HG03039 (cell line): ENCODE measurements at regions not wholly inside any gene's neighbourhood (a gene's known extent, or its start where the extent isn't known, plus 50 kb on each side); places are given as distances from the start of the nearest gene placed in this dataset.
"Not testable (repeated sequence)": the region's sequence is repeated elsewhere in the genome, so short reads cannot be mapped to it uniquely, and the experiment has no call there.

ENCODE experiments used
- ATAC-seq: cut with Tn5 transposase; IDR thresholded peaks from one replicate; pipeline ENCODE4 v1.9.1; 2021; ENCODE audit warnings: mild to moderate bottlenecking, moderate library complexity; ENCODE audit not compliant: unreplicated experiment

- no peak for ATAC-seq
Observed at GRCh38 chr3:146781606-146782005, 176.5 kb upstream of the PLSCR5 start.

- no peak for ATAC-seq
Observed at GRCh38 chr3:146781059-146781458, 175.9 kb upstream of the PLSCR5 start.

- no peak for ATAC-seq
Observed at GRCh38 chr3:146780251-146780650, 175.1 kb upstream of the PLSCR5 start.

- ATAC-seq: no peak
Observed at GRCh38 chr3:146777941-146778340, 172.8 kb upstream of the PLSCR5 start.

GRCh38 chr3:146772211-146772743 lies 167.1 kb upstream of the PLSCR5 start:
- ATAC-seq: no peak

DNA sequence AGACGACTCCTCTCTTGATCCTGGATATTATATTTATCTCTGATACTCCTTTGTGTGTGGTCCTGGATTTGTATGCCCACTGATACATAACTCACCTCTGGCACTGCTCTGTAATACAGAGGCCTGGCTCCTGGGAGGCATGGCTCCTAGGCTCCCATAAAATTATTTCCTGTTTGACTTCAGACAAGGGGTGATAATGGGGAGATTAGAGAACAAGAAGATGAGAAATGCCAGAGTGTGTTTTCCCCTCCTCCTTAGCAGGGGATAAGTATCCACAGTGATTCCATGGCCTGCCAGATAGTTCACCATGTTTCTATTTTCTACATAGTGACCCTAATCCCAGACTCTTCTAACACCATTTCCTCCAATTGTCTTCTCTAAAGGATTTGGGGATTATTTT lies 165.7 kb upstream of the PLSCR5 start:
- ATAC-seq: no peak

- no peak for ATAC-seq
Observed at GRCh38 chr3:146770301-146770700, 165.2 kb upstream of the PLSCR5 start.

- ATAC-seq: no peak
Observed at GRCh38 chr3:146757759-146758158, 152.6 kb upstream of the PLSCR5 start.

DNA sequence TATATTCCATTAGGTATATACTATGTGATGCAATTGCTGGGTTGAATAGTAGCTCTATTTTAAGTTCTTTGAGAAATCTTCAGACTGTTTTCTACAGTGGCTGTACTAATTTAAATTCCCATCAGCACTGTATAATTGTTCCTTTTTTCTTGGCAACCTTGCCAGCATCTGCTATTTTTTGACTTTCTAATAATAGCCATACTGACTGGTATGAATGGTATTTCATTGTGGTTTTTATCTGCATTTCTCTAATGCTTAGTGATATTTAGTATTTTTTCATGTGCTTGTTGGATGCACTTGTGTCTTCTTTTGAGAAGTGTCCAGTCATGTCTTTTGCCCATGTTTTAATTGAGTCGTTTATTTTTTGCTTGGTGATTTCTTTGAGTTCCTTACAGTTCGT lies 145.1 kb upstream of the PLSCR5 start:
- no peak for ATAC-seq

- ATAC-seq: no peak
Observed at GRCh38 chr3:146747928-146748327, 142.8 kb upstream of the PLSCR5 start.

- no peak for ATAC-seq
Observed at GRCh38 chr3:146747051-146747450, 141.9 kb upstream of the PLSCR5 start.

GRCh38 chr3:146746190-146746589 lies 141.0 kb upstream of the PLSCR5 start:
- no peak for ATAC-seq

DNA sequence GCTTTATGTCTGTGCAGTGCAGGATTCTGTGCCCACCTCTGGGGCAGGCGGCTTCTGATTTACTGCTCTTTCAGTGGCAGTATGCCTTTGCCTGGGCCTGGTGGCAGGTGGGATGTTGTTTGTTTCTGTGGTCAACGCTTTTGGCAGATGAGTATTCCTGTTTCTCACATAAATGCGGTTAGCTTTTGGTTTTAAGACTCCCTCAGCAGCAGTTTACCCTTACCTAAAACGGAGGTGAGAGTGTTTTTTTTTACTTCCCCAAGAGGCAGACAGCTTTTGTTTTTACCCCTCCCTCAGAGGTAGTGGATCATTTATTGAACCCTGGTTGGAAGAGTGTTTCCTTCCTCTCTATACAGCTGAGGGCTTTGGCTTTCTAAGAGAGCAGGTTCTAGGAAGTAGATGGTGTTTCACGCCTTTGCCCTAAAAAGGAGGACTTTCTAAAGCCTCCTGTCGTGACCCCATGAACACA lies 134.1 kb upstream of the PLSCR5 start:
- ATAC-seq: no peak

GRCh38 chr3:146732325-146732724 lies 127.2 kb upstream of the PLSCR5 start:
- no peak for ATAC-seq

DNA sequence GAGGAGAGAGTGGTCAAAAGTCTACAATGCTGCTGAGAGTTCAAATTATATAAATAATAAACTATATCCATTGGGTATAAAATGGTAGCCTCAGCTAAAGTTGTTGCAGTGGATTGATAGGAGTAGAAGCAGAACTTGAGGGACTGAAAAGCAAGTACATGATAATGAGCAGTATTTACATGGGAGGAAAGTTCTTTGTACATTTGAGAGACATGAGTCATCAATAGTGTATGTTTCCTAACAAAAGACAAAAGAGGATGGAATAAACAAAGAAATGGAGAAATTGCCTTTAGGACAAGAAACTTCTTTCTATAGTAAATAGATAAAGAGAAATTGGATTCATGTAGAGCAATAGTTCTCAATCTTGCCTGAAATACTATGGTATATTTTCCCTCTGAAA lies 110.0 kb upstream of the PLSCR5 start:
- no peak for ATAC-seq

DNA sequence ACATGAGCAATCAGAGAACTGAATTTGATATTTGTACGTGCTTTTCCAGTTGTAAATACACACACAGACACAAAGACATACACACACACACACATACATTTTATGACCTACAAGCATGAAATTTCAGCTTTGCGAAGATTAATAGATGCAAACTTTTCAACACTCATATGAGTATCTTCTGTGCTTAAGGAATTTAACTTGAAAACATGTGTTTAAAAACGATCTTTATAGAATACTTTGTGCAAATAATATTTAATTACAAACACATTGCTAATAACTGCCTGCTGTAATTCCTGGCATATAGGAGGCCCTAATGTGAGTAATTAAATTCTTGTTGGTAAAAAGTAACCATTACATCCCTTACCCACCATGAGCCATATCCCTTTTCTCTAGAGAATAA lies 107.7 kb upstream of the PLSCR5 start:
- no peak for ATAC-seq

DNA sequence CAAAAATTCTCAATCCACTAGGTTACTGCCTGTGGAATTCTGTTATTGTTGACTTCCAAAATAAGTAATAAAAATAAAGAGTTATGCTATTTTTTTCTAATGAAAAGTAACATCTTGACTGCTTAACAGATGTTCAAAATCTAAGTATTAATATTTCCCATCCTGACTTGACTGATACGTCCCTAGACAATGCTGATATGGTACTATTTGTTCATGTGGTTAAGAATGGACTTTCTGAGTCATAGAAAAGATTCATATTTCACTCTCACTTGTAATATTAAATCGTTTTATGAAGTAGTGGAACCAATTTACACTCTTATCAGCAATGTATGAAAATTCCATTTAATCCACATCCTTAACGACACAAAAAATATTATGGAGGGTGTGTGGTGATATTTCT lies 104.8 kb upstream of the PLSCR5 start:
- ATAC-seq: no peak

- peak; percentile 87 for ATAC-seq
Observed at GRCh38 chr3:146705225-146705624, 100.1 kb upstream of the PLSCR5 start.

DNA sequence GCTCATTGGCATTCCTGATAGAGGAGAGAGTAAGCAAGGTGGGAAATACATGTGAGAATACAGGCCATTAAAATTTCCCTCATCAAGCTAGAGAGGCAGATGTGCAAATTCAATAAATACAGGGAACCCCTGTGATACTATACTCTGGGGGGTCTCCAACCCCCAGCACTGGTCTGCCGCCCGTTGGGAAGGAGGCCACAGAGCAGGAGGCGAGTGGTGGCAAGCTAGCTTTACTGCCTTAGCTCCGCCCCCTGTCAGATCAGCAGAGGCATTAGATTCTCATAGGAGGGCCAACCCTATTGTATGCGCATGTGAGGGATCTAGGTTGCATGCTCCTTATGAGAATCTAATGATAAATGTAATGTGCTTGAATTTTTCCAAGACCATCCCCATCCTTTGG lies 97.1 kb upstream of the PLSCR5 start:
- ATAC-seq: no peak

- ATAC-seq: no peak
Observed at GRCh38 chr3:146701246-146701645, 96.1 kb upstream of the PLSCR5 start.

DNA sequence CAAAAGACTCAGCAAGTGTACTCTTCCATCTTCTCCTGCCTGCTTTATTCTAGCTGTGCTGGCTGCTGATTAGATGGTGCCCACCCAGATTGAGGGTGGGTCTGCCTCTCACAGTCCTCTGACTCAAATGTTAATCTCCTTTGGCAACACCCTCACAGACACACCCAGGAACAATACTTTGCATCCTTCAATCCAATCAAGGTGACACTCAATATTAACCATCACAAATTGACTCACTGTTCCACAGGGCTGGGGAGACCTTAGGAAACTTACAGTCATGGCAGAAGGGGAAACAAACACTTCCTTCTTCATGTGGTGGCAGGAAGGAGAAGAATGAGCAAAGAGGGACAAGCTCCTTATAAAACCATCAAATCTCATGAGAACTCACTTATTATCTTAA lies 94.9 kb upstream of the PLSCR5 start:
- ATAC-seq: not testable (repeated sequence)

DNA sequence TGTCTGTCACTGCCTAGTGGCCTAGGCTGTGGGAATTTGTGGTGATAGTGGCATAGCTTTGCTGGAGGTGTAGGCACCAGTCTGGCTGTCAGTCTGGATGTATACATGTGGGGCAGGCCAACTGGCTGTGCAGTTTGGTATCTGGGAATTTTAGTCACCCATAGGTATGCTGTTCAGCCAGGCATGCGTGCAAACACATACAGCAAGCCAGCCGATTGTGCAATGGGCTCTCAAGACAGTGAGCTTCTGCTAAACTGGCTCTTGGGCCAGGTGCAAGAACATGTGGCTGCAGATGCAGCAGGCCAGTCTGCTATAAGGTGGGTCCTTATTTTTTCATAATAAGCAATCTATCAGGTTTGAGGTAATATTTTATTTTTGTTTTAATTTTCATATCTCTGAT lies 87.1 kb upstream of the PLSCR5 start:
- no peak for ATAC-seq

DNA sequence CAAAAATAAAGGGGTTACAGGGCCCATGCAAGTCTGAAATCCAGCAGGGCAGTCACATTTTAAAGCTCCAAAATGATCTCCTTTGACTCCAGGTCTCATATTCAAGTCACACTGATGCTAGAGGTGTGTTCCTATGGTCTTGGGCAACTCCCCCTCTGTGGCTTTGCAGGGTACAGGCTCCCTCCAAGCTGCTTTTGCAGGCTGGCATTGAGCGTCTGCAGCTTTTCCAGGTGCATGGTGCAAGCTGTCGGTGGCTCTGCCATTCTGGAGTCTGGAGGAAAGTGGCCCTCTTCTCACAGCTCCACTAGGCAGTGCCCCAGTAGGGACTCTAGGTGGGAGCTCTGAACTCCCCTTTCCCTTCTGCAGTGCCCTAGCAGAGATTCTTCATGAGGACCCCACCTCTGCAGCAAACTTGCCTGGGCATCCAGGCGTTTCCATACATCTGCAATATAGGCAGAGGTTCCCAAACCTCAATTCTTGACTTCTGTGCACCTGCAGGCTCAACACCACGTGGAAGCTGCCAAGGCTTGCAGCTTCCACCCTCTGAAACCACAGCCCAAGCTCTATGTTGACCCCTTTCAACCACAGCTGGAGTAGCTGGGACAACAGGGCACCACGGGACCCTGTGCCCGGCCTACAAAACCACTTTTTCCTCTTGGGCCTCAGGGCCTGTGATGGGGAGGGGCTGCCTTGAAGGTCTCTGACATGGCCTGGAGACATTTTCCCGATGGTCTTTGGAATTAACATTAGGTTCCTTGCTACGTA lies 80.1 kb upstream of the PLSCR5 start:
- ATAC-seq: no peak
